KMS-11 (cell line): ENCODE measurements at regions not wholly inside any gene's neighbourhood (a gene's known extent, or its start where the extent isn't known, plus 50 kb on each side); places are given as distances from the start of the nearest gene placed in this dataset.

Experiments
- H2AFZ ChIP-seq: fragments of 200-600 bp; sonication (generic); 2 replicates; pipeline ENCODE4 v1.6.1; 2016; ENCODE audit warnings: antibody characterized with exemption, mixed run types, low read depth
- H3K27ac ChIP-seq: fragments of 200-600 bp; sonication (generic); 2 replicates; pipeline ENCODE4 v1.6.1; 2016; ENCODE audit warnings: mild to moderate bottlenecking, mixed run types
- H3K27me3 ChIP-seq: fragments of 200-600 bp; sonication (generic); 2 replicates; pipeline ENCODE4 v1.6.1; 2017; ENCODE audit warnings: mild to moderate bottlenecking, low read depth, mixed run types, moderate library complexity; ENCODE audit not compliant: insufficient read depth
- H3K36me3 ChIP-seq: fragments of 200-600 bp; sonication (generic); 2 replicates; pipeline ENCODE4 v1.6.1; 2017; ENCODE audit warnings: mild to moderate bottlenecking, mixed run types; ENCODE audit not compliant: insufficient read depth
- H3K4me1 ChIP-seq: fragments of 200-600 bp; sonication (generic); 2 replicates; pipeline ENCODE4 v1.6.1; 2016; ENCODE audit warnings: mild to moderate bottlenecking, low read depth, mixed run types; ENCODE audit not compliant: poor library complexity, severe bottlenecking
- H3K4me2 ChIP-seq: fragments of 200-600 bp; sonication (generic); 2 replicates; pipeline ENCODE4 v1.7.0; 2016; ENCODE audit warnings: mild to moderate bottlenecking, mixed run types
- H3K4me3 ChIP-seq: fragments of 200-600 bp; sonication (generic); IDR thresholded peaks from 2 replicates; pipeline ENCODE4 v1.6.1; 2017; ENCODE audit warnings: low read depth, low read length, mixed read lengths; ENCODE audit not compliant: insufficient read depth
- H3K79me2 ChIP-seq: fragments of 200-600 bp; sonication (generic); 2 replicates; pipeline ENCODE4 v1.6.1; 2016; ENCODE audit warnings: low read depth, mixed run types; ENCODE audit not compliant: insufficient read depth
- H3K9ac ChIP-seq: fragments of 200-600 bp; sonication (generic); 2 replicates; pipeline ENCODE4 v1.6.1; 2016; ENCODE audit warnings: mild to moderate bottlenecking, mixed run types
- H4K20me1 ChIP-seq: fragments of 200-600 bp; sonication (generic); 2 replicates; pipeline ENCODE4 v1.6.1; 2016; ENCODE audit warnings: mild to moderate bottlenecking, mixed run types; ENCODE audit not compliant: insufficient read depth
- TF ChIP-seq, protein P1 (sequence below): fragments of 200-600 bp; sonication (generic); conservative IDR thresholded peaks from 2 replicates; pipeline ENCODE4 v1.6.1; 2017; ENCODE audit warnings: low read depth, mild to moderate bottlenecking, antibody characterized with exemption, low read length, moderate library complexity, mixed read lengths

GRCh38 chr9:86768709-86769108 is 178.6 kb downstream of the GAS1 start:
- TF ChIP-seq, protein P1, sequence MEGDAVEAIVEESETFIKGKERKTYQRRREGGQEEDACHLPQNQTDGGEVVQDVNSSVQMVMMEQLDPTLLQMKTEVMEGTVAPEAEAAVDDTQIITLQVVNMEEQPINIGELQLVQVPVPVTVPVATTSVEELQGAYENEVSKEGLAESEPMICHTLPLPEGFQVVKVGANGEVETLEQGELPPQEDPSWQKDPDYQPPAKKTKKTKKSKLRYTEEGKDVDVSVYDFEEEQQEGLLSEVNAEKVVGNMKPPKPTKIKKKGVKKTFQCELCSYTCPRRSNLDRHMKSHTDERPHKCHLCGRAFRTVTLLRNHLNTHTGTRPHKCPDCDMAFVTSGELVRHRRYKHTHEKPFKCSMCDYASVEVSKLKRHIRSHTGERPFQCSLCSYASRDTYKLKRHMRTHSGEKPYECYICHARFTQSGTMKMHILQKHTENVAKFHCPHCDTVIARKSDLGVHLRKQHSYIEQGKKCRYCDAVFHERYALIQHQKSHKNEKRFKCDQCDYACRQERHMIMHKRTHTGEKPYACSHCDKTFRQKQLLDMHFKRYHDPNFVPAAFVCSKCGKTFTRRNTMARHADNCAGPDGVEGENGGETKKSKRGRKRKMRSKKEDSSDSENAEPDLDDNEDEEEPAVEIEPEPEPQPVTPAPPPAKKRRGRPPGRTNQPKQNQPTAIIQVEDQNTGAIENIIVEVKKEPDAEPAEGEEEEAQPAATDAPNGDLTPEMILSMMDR = no peak
- no peaks in the 10 kb centered on the region for H3K79me2 ChIP-seq
- no peaks in the 10 kb centered on the region for H3K36me3 ChIP-seq
- no peaks in the 10 kb centered on the region for H4K20me1 ChIP-seq
- H3K4me2 ChIP-seq = no peak overlapping the region
- no peaks in the 10 kb centered on the region for H3K27me3 ChIP-seq
- no peaks in the 10 kb centered on the region for H3K4me1 ChIP-seq
- no peak overlapping the region for H2AFZ ChIP-seq
- no peak overlapping the region for H3K27ac ChIP-seq
- no peak overlapping the region for H3K9ac ChIP-seq
- H3K4me3 ChIP-seq = no peak overlapping the region

DNA sequence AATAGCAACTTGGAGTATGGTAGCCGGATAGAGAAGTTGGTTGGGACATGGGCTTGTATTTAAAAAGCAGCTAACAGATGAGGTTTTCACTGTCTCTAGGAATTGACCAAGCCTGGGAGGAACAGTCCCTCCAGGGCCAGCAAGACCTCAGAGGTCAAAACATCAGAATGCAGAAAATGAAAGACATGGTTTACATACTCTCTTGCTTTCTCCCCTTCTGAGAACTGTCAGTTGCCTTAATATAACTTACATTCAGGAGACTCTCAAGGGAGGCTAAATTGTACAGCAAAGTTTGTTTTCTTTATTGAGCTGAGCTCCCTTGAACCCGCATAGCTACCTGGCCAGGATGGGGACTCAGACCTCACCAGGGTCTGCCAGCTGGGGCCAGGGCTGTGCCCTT is 179.3 kb downstream of the GAS1 start:
- Histone ChIP-seq H3K4me2 (no peak overlapping the region), H3K27ac (no peak overlapping the region), H3K79me2 (no peaks in the 10 kb centered on the region), H3K36me3 (no peaks in the 10 kb centered on the region), H4K20me1 (no peaks in the 10 kb centered on the region), H3K27me3 (no peaks in the 10 kb centered on the region), H3K9ac (no peak overlapping the region), H3K4me3 (no peak overlapping the region), H3K4me1 (no peaks in the 10 kb centered on the region), H2AFZ (no peak overlapping the region)
- TF ChIP-seq, protein P1 = no peak

DNA sequence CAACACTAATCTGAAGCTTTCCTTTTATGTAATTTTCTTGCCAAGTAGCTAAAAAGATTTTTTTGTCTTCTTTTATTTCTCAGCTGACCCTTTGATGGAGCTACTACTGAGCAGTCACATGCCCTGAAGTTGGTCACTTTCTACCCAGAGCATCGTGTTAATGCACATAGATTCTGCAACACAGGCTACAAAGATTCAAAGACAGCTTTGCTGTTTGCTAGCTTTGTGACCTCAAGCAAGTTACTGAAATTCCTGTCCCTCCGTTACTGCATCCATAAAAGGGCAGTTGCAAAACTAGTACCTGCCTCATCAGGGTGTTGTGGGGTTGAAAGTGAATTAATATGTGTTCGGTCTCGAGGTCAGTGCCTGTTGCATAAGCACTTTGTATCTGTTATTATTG is 179.9 kb downstream of the GAS1 start:
- H3K4me1 ChIP-seq = no peaks in the 10 kb centered on the region
- H4K20me1 ChIP-seq = no peaks in the 10 kb centered on the region
- TF ChIP-seq, protein P1 = no peak
- H3K4me2 ChIP-seq = no peak overlapping the region
- no peak overlapping the region for H3K27ac ChIP-seq
- H3K36me3 ChIP-seq = no peaks in the 10 kb centered on the region
- no peak overlapping the region for H3K4me3 ChIP-seq
- H3K79me2 ChIP-seq = no peaks in the 10 kb centered on the region
- no peak overlapping the region for H2AFZ ChIP-seq
- no peak overlapping the region for H3K9ac ChIP-seq
- no peaks in the 10 kb centered on the region for H3K27me3 ChIP-seq

GRCh38 chr9:86766912-86767311 is 180.4 kb downstream of the GAS1 start:
- no peak overlapping the region for H2AFZ ChIP-seq
- H4K20me1 ChIP-seq = no peaks in the 10 kb centered on the region
- TF ChIP-seq, protein P1 = no peak
- H3K4me1 ChIP-seq = no peaks in the 10 kb centered on the region
- H3K27me3 ChIP-seq = no peaks in the 10 kb centered on the region
- H3K4me3 ChIP-seq = no peak overlapping the region
- H3K36me3 ChIP-seq = no peaks in the 10 kb centered on the region
- H3K4me2 ChIP-seq = no peak overlapping the region
- no peak overlapping the region for H3K9ac ChIP-seq
- H3K79me2 ChIP-seq = no peaks in the 10 kb centered on the region
- H3K27ac ChIP-seq = no peak overlapping the region
